GM19455 (cell line): ENCODE measurements at regions not wholly inside any gene's neighbourhood (a gene's known extent, or its start where the extent isn't known, plus 50 kb on each side); places are given as distances from the start of the nearest gene placed in this dataset.
A peak's percentile ranks its signal among the peaks of the same experiment; 100 is the strongest.

ENCODE experiments used
- ATAC-seq: cut with Tn5 transposase; IDR thresholded peaks from one replicate; pipeline ENCODE4 v1.9.1; 2021; ENCODE audit not compliant: unreplicated experiment

- no peak for ATAC-seq
Measured at GRCh38 chr18:46343456-46343855, 239.3 kb downstream of the HAUS1 start.

GRCh38 chr18:46343931-46344372 lies 239.8 kb downstream of the HAUS1 start:
- ATAC-seq = peak; percentile 72

- no peak for ATAC-seq
Measured at GRCh38 chr18:46344416-46345180, 240.4 kb downstream of the HAUS1 start.

- ATAC-seq = no peak
Measured at GRCh38 chr18:46345181-46345465, 240.9 kb downstream of the HAUS1 start.

- ATAC-seq = no peak
Measured at GRCh38 chr18:46346213-46346612, 242.0 kb downstream of the HAUS1 start.

- ATAC-seq = no peak
Measured at GRCh38 chr18:46346896-46347630, 242.9 kb downstream of the HAUS1 start.

DNA sequence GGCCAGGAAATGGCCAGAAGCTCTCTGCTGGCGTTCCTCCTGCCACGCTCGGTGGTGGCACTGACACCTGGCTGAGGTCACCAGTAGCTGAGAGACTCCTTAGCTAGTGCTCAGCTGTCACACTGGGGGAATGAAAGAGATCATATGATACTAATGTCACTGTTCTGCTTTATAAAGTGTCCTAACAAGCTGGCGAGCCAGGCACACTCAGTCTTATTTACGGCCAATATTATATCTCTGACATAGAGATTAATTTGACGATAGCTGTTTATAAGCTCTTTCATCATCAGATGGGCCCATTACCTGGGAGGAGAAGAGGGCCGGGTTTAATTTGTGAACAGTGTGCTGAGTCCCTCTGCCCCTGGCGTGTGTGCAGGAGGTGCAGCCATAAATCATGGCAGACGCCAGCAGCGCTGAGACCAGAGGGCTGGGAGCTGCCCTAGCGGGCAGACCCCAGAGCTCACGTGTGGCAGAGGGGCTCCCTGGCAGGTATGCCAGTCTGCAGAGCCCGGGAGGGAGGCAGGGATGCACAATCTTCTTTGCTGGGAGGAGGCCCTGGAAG lies 246.5 kb downstream of the HAUS1 start:
- ATAC-seq = no peak

DNA sequence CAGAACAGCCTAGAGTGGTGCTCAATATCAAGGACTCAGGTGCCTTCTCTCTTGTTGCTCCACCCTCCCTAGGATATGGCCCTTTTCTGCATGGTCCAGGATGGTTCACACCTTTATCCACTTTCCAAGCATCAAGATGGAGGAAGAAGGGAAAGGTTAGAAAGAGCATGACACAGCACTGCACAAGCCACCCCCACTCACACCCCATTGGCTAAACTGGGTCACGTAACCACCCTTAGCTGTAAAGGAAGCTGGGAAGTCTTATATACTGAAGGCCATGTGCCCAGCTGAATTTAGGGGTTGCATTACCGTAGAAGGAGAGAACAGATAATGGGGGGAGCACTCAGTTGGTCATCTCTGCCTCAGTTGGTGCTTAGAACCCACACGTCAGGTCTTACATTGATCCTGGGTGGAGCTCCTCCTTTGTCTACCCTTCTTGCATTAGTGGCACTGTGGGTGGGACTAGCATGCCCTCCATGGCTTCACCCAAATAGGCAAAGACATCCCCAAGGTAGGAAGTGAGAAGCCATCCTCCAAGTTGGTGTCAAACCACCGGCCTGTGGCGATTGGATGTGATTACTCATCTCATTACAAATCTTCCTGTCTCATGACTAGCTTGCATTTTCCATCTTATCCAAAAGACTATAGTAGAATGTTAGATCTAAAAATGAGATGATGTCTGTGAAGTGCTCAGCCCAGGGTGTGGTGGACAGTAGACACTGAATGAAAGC lies 248.5 kb downstream of the HAUS1 start:
- no peak for ATAC-seq

DNA sequence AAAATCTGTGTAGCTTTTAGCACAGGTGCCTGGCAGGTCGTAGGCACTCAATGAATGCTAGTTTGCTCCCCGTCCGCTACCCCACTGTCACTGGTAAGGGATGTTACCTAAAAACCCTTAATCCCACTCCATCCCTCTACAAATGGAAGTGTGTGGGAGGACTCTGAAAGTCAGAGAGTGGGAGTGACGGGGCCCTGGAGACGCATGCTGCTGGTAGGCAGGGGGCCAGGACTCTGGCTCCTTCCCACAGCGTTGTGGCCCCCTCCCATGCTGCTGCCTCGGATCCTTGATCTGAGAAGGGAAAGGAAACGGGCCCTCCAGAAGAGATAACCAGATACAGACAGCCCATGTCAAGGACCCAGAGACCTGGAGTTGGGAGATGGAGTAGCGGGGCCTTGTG lies 249.3 kb downstream of the HAUS1 start:
- ATAC-seq = no peak

GRCh38 chr18:46356278-46357033 lies 252.3 kb downstream of the HAUS1 start:
- no peak for ATAC-seq

DNA sequence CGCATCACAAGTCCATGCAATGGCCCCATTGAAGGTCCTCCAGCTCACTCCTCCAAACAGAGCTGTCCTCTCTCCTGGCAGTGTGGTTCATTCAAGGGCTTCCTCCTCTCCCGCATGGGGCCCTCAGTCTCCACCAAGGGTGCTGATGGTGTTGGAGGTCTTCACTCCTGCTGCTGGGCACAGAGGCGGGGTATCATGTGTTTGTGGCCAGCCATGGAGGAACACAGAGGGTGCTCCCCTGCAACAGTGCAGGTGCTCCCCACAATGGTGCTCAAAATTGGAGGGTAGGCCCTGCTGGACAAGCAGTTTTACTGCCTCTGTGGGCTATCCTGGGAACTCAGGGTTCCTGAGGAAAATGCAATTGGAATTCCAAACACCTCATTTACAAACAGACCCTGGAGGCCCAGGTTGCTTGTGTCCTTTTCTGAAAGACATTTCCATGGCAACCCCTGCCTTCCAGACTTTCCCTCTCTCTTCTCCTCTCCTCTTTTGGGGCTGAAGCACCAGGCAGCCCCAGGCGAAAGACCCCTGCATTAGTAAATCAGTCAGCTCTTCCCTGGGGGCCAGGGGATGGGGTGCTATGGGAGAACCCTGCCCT lies 256.0 kb downstream of the HAUS1 start:
- no peak for ATAC-seq

DNA sequence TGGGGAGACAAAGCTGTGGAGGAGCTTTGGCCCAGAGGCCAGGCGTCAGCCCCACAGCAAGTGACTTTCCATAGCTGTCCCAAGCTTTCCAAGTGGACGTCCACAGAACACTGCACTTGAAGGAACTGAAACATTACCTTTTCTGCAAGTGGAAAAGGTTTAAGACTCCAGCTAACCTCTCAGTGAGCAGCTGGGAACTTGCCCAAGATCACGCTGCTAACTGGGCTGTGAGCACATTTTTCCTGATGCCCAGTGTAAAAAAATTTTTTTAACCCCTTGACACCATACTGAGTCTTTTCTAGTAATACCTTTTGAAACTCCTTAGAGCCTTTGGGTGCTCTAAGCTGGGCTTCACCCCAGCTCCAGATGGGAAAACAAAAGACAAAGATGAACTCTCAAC lies 256.7 kb downstream of the HAUS1 start:
- ATAC-seq = no peak

GRCh38 chr18:46362533-46362932 lies 258.3 kb downstream of the HAUS1 start:
- no peak for ATAC-seq

GRCh38 chr18:46364048-46364447 lies 259.9 kb downstream of the HAUS1 start:
- ATAC-seq = no peak

- no peak for ATAC-seq
Measured at GRCh38 chr18:46366201-46366600, 262.0 kb downstream of the HAUS1 start.

DNA sequence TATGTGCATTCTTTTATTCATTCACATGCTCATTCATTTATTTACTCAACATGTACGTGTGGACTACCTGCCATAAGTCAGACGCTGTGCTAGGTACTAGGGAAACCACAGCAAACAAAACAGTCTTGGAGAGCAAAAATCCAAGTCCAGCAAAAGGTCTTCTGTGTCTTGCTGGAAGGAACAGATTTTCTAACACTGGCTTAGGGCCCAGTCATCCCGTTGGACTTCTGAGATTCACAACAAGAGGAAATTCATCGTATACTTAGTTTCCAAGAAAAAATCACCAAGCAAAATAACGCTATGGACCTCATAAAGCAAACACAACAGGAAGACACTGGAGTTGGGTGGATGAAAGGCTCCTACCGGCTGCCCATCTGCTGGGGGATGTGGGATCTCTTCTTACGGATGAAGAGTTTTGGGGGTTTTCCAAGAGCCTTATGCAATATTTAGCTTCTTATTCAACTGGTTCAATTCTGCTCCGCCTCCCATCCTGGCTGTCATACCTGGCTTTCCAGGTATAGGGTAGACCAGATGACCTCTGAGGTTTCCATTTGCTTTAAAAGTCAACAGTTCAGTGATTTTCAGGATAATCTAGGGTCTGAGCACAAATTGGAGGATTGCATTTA lies 262.7 kb downstream of the HAUS1 start:
- no peak for ATAC-seq

GRCh38 chr18:46369323-46369722 lies 265.1 kb downstream of the HAUS1 start:
- no peak for ATAC-seq

DNA sequence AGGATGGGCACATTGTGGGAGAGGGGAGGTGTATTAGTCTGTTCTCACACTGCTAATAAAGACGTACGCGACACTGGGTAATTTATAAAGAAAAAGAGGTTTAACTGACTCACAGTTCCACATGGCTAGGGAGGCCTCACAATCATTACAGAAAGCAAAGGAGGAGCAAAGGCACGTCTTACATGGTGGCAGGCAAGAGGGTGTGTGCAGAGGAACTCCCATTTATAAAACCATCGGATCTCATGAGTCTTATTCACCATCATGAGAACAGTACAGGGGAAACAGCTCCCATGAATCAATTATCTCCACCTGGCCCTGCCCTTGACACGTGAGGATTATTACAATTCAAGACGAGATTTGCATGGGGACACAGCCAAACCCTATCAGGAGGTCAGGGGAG lies 266.7 kb downstream of the HAUS1 start:
- ATAC-seq = no peak

DNA sequence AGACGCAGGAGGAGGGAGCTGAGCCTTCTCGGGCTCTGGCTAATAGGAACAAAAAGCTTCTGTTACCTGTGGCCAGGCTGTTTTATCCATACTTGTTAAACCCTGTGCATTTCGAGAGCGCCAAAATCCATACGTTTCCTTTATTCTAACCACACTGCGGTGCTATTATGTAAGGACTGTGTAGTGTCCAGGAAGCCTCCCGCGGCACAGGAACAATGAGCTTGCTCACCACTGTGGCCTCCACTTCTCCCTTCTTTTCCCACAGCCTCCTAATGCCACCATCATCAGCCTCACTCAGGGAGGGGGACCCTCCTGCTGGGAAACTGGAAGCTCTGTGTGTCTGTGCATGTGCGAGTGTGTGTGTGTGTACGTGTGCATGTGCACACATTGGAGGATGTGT lies 268.5 kb downstream of the HAUS1 start:
- ATAC-seq = no peak

- ATAC-seq = no peak
Measured at GRCh38 chr18:46373131-46373530, 268.9 kb downstream of the HAUS1 start.
